Upper lobe of left lung (tissue), 4 donors: ENCODE measurements at regions not wholly inside any gene's neighbourhood (a gene's known extent, or its start where the extent isn't known, plus 50 kb on each side); places are given as distances from the start of the nearest gene placed in this dataset.

Experiments used
- CTCF ChIP-seq, 6 experiments: fragments of 450-650 bp in 4 of 6; fragments of 200-600 bp in 2 of 6; sonication (generic) in 2 of 6; IDR thresholded peaks; one replicate each; pipeline ENCODE4 v1.5.1; 2016 to 2019; ENCODE audit warnings: antibody characterized with exemption in 6 of 6
- POLR2A ChIP-seq, 4 donors: fragments of 450-650 bp; IDR thresholded peaks; one replicate each; pipeline ENCODE4 v1.5.1; 2016 to 2017; ENCODE audit warnings: antibody characterized with exemption in 4 of 4, mild to moderate bottlenecking in 2 of 4

GRCh38 chr9:17875886-17876285 lies 297.0 kb downstream of the SH3GL2 start:
- no peak for TF ChIP-seq CTCF (IDR thresholded peaks at IDR 0.05)
- TF ChIP-seq POLR2A (IDR thresholded peaks at IDR 0.05) = no peak
